EL (cell line): ENCODE measurements at regions not wholly inside any gene's neighbourhood (a gene's known extent, or its start where the extent isn't known, plus 50 kb on each side); places are given as distances from the start of the nearest gene placed in this dataset.

Source experiments
- DNase-seq: peaks from one replicate; pipeline ENCODE4 v3.0.0-alpha.2; 2016

DNA sequence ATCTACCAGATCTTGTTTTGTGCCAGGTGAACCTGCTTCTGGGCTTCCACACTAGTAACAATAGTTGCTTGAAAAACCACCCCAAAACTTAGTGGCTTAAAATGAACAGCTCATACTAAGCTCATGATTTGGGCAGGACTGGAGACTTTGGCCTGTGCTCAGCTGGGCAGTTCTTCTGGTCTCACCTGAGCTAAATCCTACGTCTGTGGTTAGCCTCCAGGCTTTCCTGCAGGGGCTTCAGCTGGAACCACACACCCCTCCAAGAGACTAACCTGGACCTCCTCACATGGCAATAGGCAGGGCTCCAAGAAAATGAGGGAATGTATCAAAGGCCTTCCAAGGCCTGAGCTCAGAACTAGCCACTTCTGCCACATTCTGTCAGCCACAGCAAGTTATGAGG is 144.1 kb downstream of the CD8B2 start:
- no peak for DNase-seq

DNA sequence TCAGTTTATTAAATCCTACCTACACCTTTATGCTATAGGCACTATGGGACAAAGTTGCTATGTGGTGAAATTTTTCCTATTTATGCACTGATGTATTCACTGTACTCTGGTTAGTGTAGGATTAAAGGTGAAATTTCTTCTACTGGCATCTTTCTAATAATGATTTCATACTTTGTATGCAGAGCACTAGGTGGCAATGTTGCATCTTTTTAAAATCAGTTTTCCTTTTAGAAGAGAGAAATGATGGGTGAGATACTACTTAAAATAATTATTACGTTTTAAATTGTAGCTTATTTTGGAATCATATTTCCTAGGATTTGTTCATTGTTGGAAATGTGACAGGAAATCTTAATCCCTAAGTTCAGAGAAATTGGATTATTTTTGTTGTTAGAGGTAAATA is 150.9 kb downstream of the CD8B2 start:
- DNase-seq, result peak; percentile 6

- DNase-seq, result no peak
Measured at GRCh38 chr2:106638580-106638979, 151.4 kb downstream of the CD8B2 start.

- no peak for DNase-seq
Measured at GRCh38 chr2:106642679-106643078, 155.5 kb downstream of the CD8B2 start.

GRCh38 chr2:106644623-106645022 is 157.5 kb downstream of the CD8B2 start:
- DNase-seq, result no peak

DNA sequence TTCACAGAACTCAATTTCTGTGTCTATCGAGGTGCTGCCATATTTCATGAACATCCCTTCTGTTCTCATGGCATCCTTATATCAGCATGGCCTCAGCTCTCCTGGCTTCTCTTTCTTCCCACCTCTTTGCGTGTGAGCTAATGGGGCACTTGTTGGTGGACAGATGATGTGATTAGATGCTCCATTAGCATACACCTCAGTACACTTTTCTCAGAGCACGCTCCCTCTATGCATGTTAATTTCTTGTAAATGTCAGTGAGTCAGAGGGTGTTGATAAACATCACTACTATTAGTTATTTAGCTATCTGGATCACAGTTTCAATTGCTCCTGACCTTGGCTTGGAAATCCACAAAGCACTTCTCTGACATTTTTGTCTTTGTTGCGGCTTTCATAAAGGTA is 159.4 kb downstream of the CD8B2 start:
- no peak for DNase-seq

DNA sequence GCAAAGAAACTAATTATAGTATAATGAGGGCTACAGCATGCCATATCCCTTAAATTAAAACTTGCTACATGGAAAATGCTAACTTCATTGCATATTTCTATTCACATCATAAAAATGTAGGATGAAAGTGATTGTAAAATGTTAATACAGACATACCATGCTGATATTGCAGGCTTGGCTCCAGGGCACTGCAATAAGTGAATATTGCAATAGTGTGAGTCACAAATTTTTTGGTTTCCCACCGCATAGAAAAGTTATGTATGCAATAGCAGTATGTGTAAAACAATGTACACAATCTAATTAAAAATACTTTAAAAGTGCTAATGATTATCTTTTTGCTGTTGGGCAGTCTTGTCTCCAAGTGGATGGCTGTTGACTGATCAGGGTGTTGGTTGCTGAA is 162.1 kb downstream of the CD8B2 start:
- DNase-seq, result no peak

GRCh38 chr2:106653465-106653864 is 166.3 kb downstream of the CD8B2 start:
- DNase-seq, result no peak

DNA sequence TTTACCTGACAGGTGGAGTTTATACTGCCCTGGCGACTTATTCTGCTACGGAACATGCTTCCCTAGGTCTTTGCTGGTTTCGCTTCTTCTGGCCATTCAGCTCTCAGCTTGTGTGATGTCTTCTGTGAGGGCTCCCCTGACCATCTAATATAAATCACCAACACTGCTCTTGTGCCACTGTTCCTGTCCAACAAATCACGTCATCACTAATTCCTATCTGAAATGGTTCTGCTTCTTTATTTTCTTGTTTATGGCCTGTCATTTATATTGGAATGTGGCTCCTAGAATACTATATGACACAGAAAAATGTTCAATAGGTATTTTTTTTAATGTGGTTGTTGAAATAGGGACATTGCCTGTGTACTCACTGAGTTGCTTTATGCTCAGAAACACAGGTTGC is 171.5 kb downstream of the CD8B2 start:
- no peak for DNase-seq

DNA sequence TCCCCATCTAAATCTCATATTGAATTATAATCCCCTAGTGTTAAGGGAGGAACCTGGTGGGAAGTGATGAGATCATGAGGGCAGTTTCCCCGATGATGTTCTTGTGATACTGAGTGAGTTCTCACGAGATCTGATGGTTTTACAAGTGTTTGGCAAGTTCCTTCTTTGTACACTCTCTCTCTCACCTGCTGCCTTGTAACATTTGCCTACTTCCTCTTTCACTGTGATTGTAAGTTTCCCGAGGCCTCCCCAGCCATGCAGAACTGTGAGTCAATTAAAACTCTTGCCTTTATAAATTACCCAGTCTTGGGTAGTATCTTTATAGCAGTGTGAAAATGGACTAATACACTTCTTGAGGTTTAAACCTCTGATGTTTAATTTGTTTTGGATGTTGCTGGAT is 177.5 kb downstream of the CD8B2 start:
- DNase-seq, result no peak

- no peak for DNase-seq
Measured at GRCh38 chr2:106667478-106668070, 180.4 kb downstream of the CD8B2 start.

DNA sequence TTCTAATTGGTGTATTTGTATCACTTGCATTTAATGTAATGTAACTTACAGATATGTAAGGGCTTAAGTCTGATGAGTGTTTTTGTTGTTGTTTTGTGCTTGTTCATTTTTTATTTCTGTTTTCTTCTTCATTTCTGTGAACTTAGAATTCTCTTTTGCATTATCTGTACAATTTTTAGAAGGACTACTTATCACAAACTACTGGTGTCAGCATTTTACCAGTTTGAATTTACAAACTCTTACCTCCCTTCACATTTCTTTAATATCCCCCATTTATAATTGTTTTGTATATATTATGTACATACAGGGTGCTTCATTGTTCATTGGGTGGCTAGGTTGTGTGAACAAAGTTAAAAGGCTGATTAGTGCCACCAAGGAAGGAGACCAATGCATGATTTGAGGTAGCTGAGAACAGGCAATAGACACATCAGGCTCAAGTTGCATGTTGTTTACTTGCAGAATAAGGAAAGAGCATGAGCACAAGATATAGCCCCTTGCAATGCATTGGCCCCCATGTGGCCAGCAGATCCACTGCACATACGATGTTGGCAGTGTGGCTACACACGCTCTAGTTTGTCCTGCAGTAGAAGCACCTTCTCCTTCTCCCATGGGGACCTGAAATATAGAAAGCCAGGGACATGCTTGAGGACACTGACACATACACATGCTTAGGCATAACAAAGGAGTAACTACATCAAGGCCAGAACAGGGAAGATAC is 198.2 kb downstream of the CD8B2 start:
- DNase-seq, result no peak

- DNase-seq, result no peak
Measured at GRCh38 chr2:106686814-106687213, 199.2 kb downstream of the ST6GAL2 start.

GRCh38 chr2:106694964-106695470 is 190.9 kb downstream of the ST6GAL2 start:
- DNase-seq, result no peak

GRCh38 chr2:106695919-106696318 is 190.0 kb downstream of the ST6GAL2 start:
- DNase-seq, result no peak

DNA sequence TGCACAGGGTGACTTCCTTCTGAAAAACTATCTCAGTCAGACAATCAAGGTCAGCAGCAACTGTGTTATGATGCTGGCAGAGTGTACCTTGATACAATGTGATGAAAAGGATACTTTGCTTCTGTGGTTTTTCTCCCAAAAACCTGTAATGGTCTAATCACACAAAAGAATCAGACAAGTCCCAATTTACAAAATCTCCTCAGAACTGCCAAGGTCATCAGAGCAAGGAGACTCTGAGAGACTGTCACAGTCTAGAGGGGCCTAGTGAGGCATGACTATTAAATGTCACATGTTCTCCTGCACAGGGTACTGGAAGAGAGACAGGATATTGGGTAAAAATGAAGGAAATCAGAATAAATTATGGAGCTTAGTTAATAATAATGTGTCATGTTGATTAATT is 185.4 kb downstream of the ST6GAL2 start:
- no peak for DNase-seq

GRCh38 chr2:106701203-106702022 is 184.6 kb downstream of the ST6GAL2 start:
- DNase-seq, result no peak

DNA sequence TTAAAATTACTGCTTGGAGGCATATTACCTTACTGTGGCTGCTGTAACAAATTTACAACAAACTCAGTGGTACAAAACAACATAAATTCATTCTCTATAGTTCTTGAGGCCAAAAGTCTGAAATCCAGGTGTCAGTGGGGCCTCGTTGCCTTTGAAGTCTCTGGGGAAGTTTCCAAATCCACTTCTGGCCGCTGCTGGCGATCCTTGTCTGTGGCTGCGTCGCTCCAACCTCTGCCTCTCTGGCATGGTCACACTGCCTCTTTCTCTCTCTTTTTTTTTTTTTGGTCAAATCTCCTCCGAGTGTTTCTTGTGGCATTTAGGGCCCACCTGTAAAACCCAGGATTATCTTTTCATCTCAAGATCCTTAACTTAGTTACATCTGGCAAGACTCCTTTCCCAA is 182.8 kb downstream of the ST6GAL2 start:
- DNase-seq, result no peak

GRCh38 chr2:106704798-106705197 is 181.2 kb downstream of the ST6GAL2 start:
- no peak for DNase-seq

GRCh38 chr2:106705877-106706276 is 180.1 kb downstream of the ST6GAL2 start:
- DNase-seq, result no peak

- DNase-seq, result no peak
Measured at GRCh38 chr2:106706283-106706682, 179.7 kb downstream of the ST6GAL2 start.

- no peak for DNase-seq
Measured at GRCh38 chr2:106708209-106708608, 177.8 kb downstream of the ST6GAL2 start.

GRCh38 chr2:106709229-106709628 is 176.7 kb downstream of the ST6GAL2 start:
- DNase-seq, result no peak

- no peak for DNase-seq
Measured at GRCh38 chr2:106719222-106719621, 166.7 kb downstream of the ST6GAL2 start.
